ENCODE measurements at regions not wholly inside any gene's neighbourhood (a gene's known extent, or its start where the extent isn't known, plus 50 kb on each side); places are given as distances from the start of the nearest gene placed in this dataset.

- 80 to 93% methylated on average over 1 of the region's 1 CpG for WGBS, 2 donors
- Histone ChIP-seq H3K4me1 (peaks cover 0 to 4% (median 0%) of the 10 kb centered on the region in 4 donors), H3K9me3 (no peaks in the 10 kb centered on the region), H3K27ac (no peak overlapping the region), H3K4me3 (no peak overlapping the region), H3K27me3 (no peaks in the 10 kb centered on the region), H3K36me3 (no peaks in the 10 kb centered on the region)
- no peak for DNase-seq (ENCODE audit: low spot score in 2 of 2)
- TF ChIP-seq POLR2A (IDR thresholded peaks at IDR 0.05), result no peak
- TF ChIP-seq CTCF (IDR thresholded peaks at IDR 0.05), result no peak
- no peak for TF ChIP-seq EP300 (IDR thresholded peaks at IDR 0.05)
These were observed 470.6 kb downstream of the BCAT1 start for GRCh38 chr12:24478254-24478653.

DNA sequence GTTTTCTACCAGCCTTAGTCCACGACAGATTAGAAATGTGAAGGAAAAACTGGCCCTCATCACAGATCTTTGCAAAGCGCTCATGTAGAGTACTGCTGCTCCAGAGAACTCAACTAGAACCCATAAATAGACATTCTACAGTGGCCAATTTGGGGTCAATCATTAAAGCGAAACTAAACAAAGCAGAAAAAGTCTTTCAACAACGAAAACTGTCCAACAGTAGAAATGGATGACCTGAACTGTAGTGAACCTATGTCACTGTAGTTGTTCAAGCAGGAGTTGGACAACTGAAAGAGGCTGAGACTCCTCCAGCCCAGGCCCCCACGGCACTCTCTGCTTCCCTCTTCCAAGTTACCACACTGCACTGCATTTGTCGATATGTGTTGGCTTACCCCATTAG is 472.6 kb downstream of the BCAT1 start:
- no peak for TF ChIP-seq EP300 (IDR thresholded peaks at IDR 0.05)
- no peak for TF ChIP-seq CTCF (IDR thresholded peaks at IDR 0.05)
- TF ChIP-seq POLR2A (IDR thresholded peaks at IDR 0.05), result no peak
- 89 to 90% methylated on average over 6 of the region's 6 CpGs for WGBS, 2 donors
- H3K4me1 ChIP-seq, result peaks cover 0 to 4% (median 0%) of the 10 kb centered on the region in 4 donors
- H3K9me3 ChIP-seq, result no peaks in the 10 kb centered on the region
- H3K4me3 ChIP-seq, result no peak overlapping the region
- no peak overlapping the region for H3K27ac ChIP-seq
- no peaks in the 10 kb centered on the region for H3K27me3 ChIP-seq
- no peaks in the 10 kb centered on the region for H3K36me3 ChIP-seq
- DNase-seq (ENCODE audit: low spot score in 2 of 2), result no peak

GRCh38 chr12:24475337-24475736 is 473.6 kb downstream of the BCAT1 start:
- no peak overlapping the region for H3K27ac ChIP-seq
- 90 to 92% methylated on average over 5 of the region's 5 CpGs for WGBS, 2 donors
- DNase-seq (ENCODE audit: low spot score in 2 of 2), result no peak
- H3K27me3 ChIP-seq, result no peaks in the 10 kb centered on the region
- TF ChIP-seq POLR2A (IDR thresholded peaks at IDR 0.05) (no peak), EP300 (IDR thresholded peaks at IDR 0.05) (no peak), CTCF (IDR thresholded peaks at IDR 0.05) (no peak)
- H3K9me3 ChIP-seq, result no peaks in the 10 kb centered on the region
- no peak overlapping the region for H3K4me3 ChIP-seq
- H3K4me1 ChIP-seq, result peaks cover 0 to 4% (median 0%) of the 10 kb centered on the region in 4 donors
- no peaks in the 10 kb centered on the region for H3K36me3 ChIP-seq

DNA sequence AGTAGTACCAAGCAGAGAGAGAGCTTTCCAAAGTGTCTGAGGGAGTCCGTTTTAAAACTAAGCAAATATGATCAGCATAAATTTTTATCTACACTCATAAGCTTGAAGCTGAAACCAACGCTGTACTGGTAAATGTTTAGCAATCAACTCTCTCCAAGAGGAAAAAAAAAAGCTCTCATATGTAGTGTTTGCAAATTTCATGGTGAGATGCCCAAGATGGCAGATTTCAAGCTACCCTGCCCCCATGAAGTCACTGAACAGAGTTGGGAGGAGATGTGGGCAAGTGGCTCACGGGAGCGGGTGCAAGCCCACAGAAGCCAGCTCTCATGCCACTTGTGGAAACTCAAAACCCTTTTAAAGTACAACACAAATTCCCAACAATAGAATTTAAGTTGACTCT is 475.8 kb downstream of the BCAT1 start:
- 92 to 93% methylated on average over 4 of the region's 4 CpGs for WGBS, 2 donors
- Histone ChIP-seq H3K9me3 (no peaks in the 10 kb centered on the region), H3K27ac (no peak overlapping the region), H3K4me1 (no peaks in the 10 kb centered on the region), H3K36me3 (no peaks in the 10 kb centered on the region), H3K4me3 (no peak overlapping the region), H3K27me3 (no peaks in the 10 kb centered on the region)
- no peak for DNase-seq (ENCODE audit: low spot score in 2 of 2)
- TF ChIP-seq POLR2A (IDR thresholded peaks at IDR 0.05) (no peak), EP300 (IDR thresholded peaks at IDR 0.05) (no peak), CTCF (IDR thresholded peaks at IDR 0.05) (no peak)

DNA sequence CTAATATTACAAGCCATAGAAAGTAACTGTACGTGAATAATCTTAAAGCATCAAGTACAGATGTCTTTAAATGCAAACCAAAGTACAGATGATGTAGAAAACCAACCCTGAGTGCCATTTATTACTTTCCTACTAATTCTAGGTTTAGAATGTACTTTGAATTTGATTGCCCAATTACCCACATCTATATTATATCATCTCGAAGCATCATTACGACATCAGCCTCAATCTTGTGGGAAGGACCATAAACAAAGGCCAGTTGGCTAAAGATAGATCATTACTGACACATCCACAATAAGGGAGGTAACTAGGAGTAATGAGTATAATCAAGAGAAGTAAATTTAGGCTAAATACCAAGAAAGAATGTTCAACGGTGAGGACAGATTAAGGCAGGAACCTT is 478.9 kb downstream of the BCAT1 start:
- Histone ChIP-seq H3K27ac (no peak overlapping the region), H3K36me3 (no peaks in the 10 kb centered on the region), H3K4me3 (no peak overlapping the region), H3K4me1 (no peaks in the 10 kb centered on the region), H3K9me3 (no peaks in the 10 kb centered on the region), H3K27me3 (no peaks in the 10 kb centered on the region)
- DNase-seq (ENCODE audit: low spot score in 2 of 2), result no peak
- TF ChIP-seq EP300 (IDR thresholded peaks at IDR 0.05) (no peak), CTCF (IDR thresholded peaks at IDR 0.05) (no peak), POLR2A (IDR thresholded peaks at IDR 0.05) (no peak)
- WGBS, 2 donors, result 84 to 87% methylated on average over 4 of the region's 4 CpGs
